NCI-H2196 treated with DMSO at 0.1 percent for 48 hours (cell line): ENCODE measurements at regions not wholly inside any gene's neighbourhood (a gene's known extent, or its start where the extent isn't known, plus 50 kb on each side); places are given as distances from the start of the nearest gene placed in this dataset.

Source experiments
- DNase-seq: peaks from one replicate; lab custom pipeline; 2025; ENCODE audit not compliant: unreplicated experiment; lab: John Stamatoyannopoulos, UW

DNA sequence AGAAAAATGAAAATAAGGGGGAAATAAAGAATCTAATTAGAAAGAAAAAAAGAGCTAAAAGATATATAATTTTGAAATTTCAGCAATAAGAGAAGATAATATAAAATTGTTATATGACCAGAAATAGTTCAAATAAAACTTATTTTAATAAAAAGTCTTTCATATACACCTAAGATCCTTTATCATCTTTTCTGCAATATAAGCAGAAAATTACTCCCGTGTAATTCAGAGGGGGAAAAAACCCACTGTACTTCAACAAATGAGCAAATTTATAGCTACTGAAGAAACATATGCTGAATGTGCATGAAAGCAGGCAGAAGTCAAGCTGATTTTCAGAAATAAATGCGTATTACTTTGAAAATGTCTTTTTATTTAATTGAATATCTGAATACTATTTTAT, 771.3 kb downstream of the FAT4 start:
- DNase-seq, result no peak

GRCh38 chr4:126087101-126087500, 772.3 kb downstream of the FAT4 start:
- no peak for DNase-seq

DNA sequence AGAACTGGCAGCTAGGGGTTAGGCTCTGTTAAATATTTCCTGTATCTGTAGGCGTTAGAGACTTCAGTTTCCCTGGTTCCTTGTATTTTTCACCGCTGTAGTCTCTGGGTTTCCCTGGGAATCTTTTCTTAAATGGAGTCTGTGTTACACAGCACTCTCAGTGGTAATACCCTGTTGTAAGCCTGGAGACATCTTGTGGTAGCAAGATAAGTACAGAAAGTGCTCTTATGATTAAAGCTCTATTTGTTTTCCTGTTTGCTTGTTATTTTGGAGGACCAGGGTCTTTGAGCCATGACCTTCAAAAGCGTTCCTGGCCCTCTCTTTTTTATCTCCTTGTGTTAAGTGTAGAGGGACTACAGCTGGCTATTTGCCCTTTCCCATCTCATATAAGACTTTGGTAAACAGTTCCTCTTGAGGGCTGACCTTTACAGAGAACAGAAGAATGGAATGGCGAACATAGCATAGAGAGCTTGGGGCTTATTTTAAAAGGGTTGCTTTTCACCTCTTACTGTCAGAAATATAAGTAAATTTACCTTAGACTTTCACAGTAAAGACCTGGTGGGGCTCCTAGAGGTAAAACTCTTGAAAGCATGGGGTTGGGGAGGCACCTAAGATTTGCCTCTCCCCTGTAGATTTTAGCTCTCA, 782.5 kb downstream of the FAT4 start:
- DNase-seq, result no peak

DNA sequence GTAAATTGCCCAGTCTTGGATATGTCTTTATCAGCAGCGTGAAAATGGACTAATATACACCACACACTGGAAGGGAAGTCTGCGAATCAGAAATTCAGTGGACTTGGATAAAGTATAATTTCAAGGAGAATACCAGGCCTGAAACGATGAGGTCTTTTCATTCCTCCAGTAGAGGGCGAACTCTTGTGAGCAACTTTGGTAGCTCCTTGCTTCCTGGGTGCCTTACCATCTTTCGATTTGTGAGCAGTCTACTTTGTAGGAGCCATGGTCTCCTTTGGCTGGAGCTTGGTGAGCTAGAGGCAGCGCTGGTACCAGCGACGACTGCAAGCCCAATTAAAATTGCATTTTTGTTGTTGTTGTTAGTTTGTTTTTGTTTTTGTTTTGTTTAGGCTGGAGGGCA, 791.9 kb downstream of the FAT4 start:
- DNase-seq, result no peak

GRCh38 chr4:126109836-126110235, 795.1 kb downstream of the FAT4 start:
- no peak for DNase-seq

DNA sequence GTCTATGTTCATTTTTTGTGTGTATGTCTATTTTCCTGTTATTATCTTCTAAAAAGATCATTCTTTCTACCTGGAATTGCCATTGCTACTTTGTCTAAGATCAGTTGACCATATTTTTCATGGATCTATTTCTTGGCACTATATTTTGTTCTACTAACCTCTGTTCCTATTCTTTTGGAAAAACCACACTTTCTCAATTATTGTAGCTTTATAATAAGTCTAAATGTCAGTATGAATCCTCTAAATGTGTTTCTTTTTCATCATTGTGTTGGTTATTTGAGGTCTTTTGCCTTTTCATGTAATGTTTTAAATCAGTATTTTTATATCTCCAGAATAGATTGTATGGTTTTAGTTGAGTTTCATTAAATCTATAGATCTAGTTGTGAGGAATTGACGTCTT, 798.3 kb downstream of the FAT4 start:
- DNase-seq, result no peak

DNA sequence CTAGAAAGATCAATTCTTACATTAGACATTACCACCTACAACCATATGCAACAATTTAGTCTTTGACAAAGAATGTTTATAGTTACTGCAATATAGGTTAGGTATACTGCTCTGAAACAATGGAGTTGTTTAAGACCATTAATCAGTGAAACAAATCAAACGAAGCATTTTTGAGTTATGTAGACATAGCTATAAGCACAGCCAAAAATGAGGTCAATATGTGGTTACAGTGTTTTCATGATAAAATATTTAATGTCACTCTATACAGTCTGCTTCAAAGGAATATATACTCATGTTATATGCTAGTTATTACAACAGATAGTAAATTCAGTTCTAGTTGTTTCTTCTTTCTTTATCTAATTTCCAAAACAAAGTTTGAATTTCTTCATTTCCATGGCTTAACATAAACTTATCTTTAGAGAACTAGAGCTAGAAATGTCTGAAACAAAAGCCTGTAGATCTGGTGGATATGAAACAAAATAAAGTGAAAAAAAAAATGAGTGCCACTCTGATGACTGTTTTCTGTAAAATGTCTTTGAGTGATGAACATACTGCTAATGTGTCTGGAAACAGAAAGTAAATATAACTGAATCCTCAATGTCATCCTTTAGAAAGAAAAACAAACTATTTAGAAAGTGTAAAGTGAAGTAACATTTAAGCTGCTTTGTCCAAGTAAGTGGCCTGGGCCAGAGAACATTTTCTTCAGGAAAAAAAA, 809.0 kb downstream of the FAT4 start:
- no peak for DNase-seq

- no peak for DNase-seq
These were observed 810.1 kb downstream of the FAT4 start for GRCh38 chr4:126124818-126125217.

DNA sequence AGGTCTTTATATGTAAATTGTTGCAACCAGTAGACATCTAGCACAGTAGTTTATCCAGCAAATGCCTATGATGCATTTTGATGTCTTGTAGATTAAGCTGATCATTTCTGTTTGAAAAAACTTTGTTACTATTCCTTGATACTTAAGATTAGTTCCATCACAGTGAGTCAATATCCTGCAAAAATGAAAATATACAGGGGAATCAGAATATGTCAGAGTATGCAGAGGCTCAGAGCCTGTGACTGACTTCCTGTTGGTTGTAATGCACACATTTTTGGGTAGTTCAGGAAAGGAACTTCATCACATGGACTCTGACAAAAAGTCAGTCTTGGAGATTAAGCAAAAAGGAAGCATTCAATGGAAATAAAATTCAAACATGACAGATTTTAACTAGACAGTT, 815.5 kb downstream of the FAT4 start:
- DNase-seq, result no peak

DNA sequence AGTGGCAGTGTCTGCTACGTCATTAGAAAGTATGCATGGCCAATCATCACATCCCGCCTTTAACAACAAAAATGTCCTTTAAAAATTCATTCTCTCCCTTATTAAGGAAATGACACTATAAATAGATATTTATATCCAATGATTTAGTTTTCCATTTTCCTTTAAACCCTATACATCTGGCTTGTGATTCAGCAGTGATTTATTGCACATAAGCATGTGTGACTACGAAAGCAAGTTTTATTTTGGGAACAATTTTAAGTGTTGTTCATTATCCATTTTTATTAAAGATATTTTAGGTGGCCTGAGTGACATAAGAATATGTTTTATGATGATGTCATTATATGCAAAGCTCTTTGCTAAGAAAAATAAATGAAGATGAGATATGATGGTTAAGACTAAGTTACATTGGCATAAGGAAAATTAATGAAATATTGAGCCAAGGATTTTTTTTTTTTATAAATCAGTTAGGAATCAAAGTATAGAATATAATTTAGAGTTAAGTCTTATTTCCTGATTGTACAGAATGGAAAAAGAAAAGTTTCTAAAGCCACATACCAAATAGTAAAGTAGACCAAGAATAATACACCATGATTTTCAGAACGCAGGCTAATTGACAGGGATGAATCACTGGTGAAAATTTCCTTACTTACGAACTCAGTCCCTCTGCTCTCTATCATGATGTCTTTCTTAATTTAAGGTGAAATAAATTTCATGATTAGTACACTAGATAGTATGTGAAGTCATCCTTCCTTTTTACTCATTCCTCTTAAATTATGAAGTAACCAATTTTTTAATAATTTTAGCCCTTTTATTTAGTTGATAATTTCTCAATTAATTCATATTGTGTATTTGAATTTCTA, 822.4 kb downstream of the FAT4 start:
- DNase-seq, result no peak

- DNase-seq, result no peak
These were observed 823.0 kb downstream of the FAT4 start for GRCh38 chr4:126137782-126138170.

GRCh38 chr4:126144543-126145237, 829.9 kb downstream of the FAT4 start:
- DNase-seq, result no peak

- no peak for DNase-seq
These were observed 853.7 kb downstream of the FAT4 start for GRCh38 chr4:126168484-126168883.

DNA sequence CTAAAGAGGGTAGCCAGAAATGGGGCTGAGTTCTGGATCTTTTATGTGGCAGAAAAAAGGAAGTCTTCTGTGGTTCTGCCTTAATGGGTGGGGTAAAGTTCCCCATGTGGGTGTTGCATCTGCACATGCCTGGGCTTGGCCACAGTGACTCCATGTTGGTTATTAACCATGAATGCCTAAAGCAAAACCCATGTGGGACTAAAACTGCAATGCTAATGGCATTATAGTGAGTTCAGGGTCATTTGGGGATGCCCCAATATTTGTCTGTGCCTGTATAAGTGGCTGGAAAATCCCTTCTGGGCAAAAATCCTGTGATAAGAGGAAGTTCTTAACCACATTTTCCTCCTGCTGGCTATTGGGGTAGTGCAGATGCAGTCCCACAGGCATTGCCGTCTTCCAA, 857.4 kb downstream of the FAT4 start:
- no peak for DNase-seq

DNA sequence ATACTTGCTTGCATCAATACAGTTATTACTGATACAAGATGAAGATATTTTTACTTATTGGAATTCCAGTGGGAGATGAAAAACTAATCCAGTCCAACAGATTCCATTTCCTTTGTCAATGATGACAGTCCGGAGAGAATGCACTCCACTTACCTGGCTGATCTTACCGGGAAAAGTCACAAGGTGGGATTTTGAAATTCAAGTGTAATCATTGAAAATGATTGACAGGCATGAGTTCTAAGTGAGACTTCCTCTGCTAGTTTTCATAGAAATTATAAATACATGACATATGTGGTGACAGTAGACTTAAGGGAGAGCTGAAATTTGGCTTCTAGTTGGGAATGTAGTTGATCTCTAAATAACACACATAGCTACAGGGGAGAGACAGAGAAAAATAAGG, 859.9 kb downstream of the FAT4 start:
- no peak for DNase-seq

DNA sequence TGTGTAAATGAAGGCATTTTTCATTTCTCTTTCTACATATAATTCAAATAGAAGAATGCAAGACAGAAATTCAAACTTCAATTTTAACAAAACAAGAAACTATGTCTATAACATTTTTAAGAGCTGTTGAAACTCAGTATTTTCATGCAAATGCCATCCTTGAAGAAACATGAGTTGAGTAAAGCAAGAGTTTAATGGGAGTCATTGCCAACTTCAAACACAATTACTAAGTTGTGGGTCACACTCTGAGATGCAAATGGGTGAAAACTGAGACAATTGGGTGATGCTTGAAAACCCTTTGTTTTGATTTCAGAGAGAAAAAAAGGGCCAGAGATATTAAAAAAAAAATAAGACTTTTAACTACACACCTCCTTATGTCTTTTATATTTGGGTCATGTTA, 865.9 kb downstream of the FAT4 start:
- DNase-seq, result no peak

- DNase-seq, result no peak
These were observed 867.6 kb downstream of the FAT4 start for GRCh38 chr4:126182336-126182735.

- no peak for DNase-seq
These were observed 868.0 kb downstream of the FAT4 start for GRCh38 chr4:126182786-126183185.

DNA sequence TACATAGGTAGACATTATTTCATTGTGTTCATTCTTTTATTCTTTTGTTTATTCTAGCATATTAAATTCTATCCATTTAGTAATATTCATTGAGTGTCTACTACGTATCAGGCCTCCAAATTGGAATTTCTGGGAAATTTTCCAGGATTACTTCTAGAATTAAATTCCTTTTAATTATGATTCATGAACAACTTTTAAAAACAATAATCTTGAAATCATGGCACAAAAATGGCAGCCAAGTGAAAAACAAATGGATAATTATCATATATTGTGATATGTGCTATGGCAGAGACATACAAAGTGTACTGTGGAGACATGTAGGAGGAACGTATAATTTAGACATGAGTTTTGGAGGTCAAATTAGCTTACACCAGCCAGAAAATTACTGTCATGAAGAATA, 868.5 kb downstream of the FAT4 start:
- DNase-seq, result no peak

DNA sequence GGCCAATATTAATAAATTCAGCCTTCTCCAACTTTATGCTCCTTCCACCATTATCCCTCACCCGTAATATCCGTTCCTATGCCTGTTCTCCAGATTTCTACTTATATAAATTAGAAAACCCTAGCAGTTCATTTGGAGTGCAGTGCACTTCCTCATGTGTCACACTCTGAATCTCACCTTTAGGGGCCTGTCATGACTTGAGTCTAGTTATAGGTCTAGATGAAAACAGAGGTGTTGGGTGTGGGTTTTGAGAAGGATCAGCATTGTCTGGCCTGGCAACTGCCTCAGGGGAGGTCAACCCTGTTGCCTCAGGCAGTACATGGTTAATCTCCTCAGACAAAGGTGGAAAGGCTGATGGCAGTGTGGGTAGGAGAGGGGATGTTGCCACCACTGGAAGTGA, 876.8 kb downstream of the FAT4 start:
- DNase-seq, result no peak

DNA sequence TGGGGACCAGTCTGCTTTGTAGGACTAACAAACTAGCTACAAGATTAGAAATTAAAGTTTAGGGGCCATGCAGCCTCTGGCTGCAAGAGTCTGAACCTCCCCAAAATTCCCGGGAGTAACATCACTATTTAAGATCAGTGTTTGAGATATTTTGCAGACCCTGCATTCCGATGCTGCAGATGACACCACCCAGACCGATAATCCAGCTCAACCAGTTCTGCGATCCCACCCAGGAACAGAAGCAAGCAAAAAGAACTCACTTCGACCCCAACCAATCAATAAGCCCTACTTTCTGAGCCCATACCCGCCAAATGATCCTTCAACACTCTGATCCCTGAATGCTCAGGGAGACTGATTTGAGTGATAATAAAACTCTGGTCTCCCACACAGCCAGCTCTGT, 877.8 kb downstream of the FAT4 start:
- no peak for DNase-seq
